DND-41 (cell line): ENCODE measurements at regions not wholly inside any gene's neighbourhood (a gene's known extent, or its start where the extent isn't known, plus 50 kb on each side); places are given as distances from the start of the nearest gene placed in this dataset.

ENCODE experiments used
- ATAC-seq: fragments of 200-7000 bp; cut with Tn5 transposase; 3 replicates; pipeline ENCODE4 v1.9.1; 2021; ENCODE audit warnings: low read depth; ENCODE audit not compliant: insufficient read depth
- DNase-seq: peaks from one replicate; pipeline ENCODE4 v3.0.0-alpha.2; 2020
- H2AFZ ChIP-seq: 2 replicates; pipeline ENCODE4 v1.6.0; 2012; ENCODE audit warnings: low read depth, low read length
- H3K27ac ChIP-seq: 2 replicates; pipeline ENCODE4 v1.5.1; 2012; ENCODE audit warnings: low read length, inconsistent platforms
- H3K27me3 ChIP-seq: fragments of 200-600 bp; sonication (generic); 2 replicates; pipeline ENCODE4 v1.6.0; 2012; ENCODE audit warnings: low read length, mild to moderate bottlenecking, inconsistent platforms; ENCODE audit not compliant: insufficient read depth, poor library complexity
- H3K36me3 ChIP-seq: 2 replicates; pipeline ENCODE4 v1.5.1; 2012; ENCODE audit warnings: low read length, inconsistent platforms; ENCODE audit not compliant: insufficient read depth
- H3K4me1 ChIP-seq: 2 replicates; pipeline ENCODE4 v1.5.1; 2012; ENCODE audit warnings: mild to moderate bottlenecking, low read length; ENCODE audit not compliant: insufficient read depth
- H3K4me2 ChIP-seq: 2 replicates; pipeline ENCODE4 v1.6.0; 2012; ENCODE audit warnings: mild to moderate bottlenecking, moderate library complexity, low read length, inconsistent platforms; ENCODE audit not compliant: insufficient read depth
- H3K4me3 ChIP-seq, 2 experiments: fragments of 200-600 bp in 1 of 2; shearing (Covaris generic) in 1 of 2; 2 replicates each; pipeline ENCODE4 v1.5.1; 2012 to 2016; ENCODE audit warnings: inconsistent platforms in 2 of 2, low read length in 2 of 2, mild to moderate bottlenecking in 2 of 2, low read depth in 1 of 2, moderate library complexity in 1 of 2
- H3K79me2 ChIP-seq: 2 replicates; pipeline ENCODE4 v1.6.0; 2012; ENCODE audit warnings: low read length, inconsistent platforms; ENCODE audit not compliant: insufficient read depth
- H3K9ac ChIP-seq: 2 replicates; pipeline ENCODE4 v1.6.0; 2012; ENCODE audit warnings: low read depth, mild to moderate bottlenecking, inconsistent platforms, low read length, moderate library complexity
- H3K9me3 ChIP-seq: 2 replicates; pipeline ENCODE4 v1.5.1; 2012; ENCODE audit warnings: low read length, moderate library complexity, mild to moderate bottlenecking, inconsistent platforms; ENCODE audit not compliant: insufficient read depth, severe bottlenecking
- H4K20me1 ChIP-seq: 2 replicates; pipeline ENCODE4 v1.6.0; 2012; ENCODE audit warnings: low read length; ENCODE audit not compliant: insufficient read depth
- EZH2 ChIP-seq: IDR thresholded peaks from 3 replicates; pipeline ENCODE4 v1.6.1; 2012; ENCODE audit warnings: borderline replicate concordance, low read depth, mild to moderate bottlenecking, moderate library complexity, low read length, inconsistent platforms; ENCODE audit not compliant: severe bottlenecking
- TF ChIP-seq, protein P1 (sequence below): IDR thresholded peaks from 2 replicates; pipeline ENCODE4 v1.5.1; 2012; ENCODE audit warnings: borderline replicate concordance, low read length, moderate library complexity, mild to moderate bottlenecking; ENCODE audit not compliant: poor library complexity, severe bottlenecking; ENCODE audit errors: extremely low read depth

DNA sequence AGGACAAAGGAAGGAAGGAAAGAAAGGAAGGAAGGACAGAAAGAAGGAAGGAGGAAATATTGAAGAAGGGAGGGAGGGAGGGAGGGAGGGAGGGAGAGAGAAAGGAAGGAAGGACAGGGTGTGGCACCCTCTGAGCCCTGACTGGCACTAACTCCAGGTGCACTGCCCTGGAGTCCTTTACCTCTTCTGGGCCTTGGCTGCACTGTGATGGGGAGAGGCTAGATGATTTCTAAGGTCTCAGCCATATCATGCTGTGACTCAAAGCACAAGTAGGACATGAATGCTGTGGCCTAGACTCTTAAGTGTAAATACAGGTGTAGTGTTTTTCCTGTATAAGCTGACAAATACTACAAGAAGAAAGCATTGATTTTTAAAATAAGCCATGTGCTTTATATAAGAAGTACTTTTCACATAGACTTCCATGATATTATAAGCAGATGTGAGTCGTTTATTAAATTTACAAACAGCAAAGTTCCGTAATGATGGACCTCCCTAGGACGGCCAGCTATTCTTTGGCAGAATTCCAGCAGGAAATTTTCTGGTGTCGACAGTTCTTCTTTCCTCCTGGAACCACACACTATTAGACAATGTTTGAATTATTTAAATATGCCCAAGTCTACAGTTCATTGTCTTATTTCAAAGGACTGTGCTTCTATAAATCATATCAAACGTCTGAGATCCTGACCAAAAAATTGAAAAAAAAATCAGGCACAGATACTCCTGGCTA lies 213.8 kb upstream of the C2CD4B start:
- Histone ChIP-seq H2AFZ (no peak overlapping the region), H3K4me3 (no peak overlapping the region), H3K4me1 (no peaks in the 10 kb centered on the region), H3K4me2 (no peak overlapping the region), H4K20me1 (no peaks in the 10 kb centered on the region), H3K9ac (no peak overlapping the region), H3K27me3 (peaks cover 7% of the 10 kb centered on the region), H3K36me3 (no peaks in the 10 kb centered on the region), H3K79me2 (no peaks in the 10 kb centered on the region), H3K27ac (no peak overlapping the region), H3K9me3 (no peaks in the 10 kb centered on the region)
- no peak for DNase-seq
- ATAC-seq = no peak
- TF ChIP-seq, protein P1, sequence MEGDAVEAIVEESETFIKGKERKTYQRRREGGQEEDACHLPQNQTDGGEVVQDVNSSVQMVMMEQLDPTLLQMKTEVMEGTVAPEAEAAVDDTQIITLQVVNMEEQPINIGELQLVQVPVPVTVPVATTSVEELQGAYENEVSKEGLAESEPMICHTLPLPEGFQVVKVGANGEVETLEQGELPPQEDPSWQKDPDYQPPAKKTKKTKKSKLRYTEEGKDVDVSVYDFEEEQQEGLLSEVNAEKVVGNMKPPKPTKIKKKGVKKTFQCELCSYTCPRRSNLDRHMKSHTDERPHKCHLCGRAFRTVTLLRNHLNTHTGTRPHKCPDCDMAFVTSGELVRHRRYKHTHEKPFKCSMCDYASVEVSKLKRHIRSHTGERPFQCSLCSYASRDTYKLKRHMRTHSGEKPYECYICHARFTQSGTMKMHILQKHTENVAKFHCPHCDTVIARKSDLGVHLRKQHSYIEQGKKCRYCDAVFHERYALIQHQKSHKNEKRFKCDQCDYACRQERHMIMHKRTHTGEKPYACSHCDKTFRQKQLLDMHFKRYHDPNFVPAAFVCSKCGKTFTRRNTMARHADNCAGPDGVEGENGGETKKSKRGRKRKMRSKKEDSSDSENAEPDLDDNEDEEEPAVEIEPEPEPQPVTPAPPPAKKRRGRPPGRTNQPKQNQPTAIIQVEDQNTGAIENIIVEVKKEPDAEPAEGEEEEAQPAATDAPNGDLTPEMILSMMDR = no peak
- TF ChIP-seq EZH2 = no peak

DNA sequence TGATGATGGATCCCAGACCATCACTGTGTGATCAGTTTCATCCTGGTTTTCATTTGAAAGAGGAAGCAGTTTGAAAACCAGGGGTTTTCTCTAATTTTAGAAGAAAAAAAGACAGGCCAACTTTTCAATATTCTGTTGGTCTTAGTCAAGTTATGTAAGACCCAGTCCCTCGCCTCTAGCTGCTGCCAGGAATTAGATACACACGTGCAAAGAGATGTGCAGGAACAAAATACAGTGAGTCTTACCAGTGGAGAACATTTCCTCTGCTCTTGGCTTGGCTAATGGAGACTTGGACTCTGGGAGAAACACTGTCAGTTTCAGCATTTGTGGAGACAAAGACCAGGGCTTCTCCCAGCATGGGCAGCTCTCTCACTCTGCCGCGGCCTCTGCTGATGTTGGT lies 214.9 kb upstream of the C2CD4B start:
- Histone ChIP-seq H3K4me2 (no peak overlapping the region), H3K4me1 (no peaks in the 10 kb centered on the region), H3K79me2 (no peaks in the 10 kb centered on the region), H3K27me3 (peaks cover 7% of the 10 kb centered on the region), H3K9me3 (no peaks in the 10 kb centered on the region), H4K20me1 (no peaks in the 10 kb centered on the region), H3K9ac (no peak overlapping the region), H2AFZ (no peak overlapping the region), H3K27ac (no peak overlapping the region), H3K4me3 (no peak overlapping the region), H3K36me3 (no peaks in the 10 kb centered on the region)
- no peak for TF ChIP-seq EZH2
- TF ChIP-seq, protein P1 = no peak
- no peak for ATAC-seq
- DNase-seq = no peak

DNA sequence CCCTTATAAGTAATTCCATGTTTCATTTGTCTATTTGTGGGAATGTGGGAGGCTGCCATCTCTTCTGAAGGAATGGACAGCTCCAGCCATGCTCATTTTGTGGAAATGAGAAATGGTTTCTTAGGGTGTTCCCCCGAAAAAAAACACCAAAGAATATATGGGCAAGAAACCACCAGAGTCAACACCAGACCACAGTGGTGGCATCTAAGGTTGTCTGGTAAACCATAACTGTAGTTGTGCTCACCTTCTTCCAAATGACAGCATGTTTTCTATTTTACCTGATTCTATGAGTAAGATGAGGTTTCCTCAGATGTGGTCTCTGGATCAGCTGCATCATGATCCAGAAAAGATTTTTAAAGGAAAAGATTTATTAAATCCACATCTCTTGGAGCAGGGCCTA lies 217.0 kb upstream of the C2CD4B start:
- Histone ChIP-seq H3K27me3 (peaks cover 7% of the 10 kb centered on the region), H3K27ac (no peak overlapping the region), H2AFZ (no peak overlapping the region), H3K4me2 (no peak overlapping the region), H3K36me3 (no peaks in the 10 kb centered on the region), H3K4me1 (no peaks in the 10 kb centered on the region), H4K20me1 (no peaks in the 10 kb centered on the region), H3K9ac (no peak overlapping the region), H3K4me3 (no peak overlapping the region), H3K9me3 (no peaks in the 10 kb centered on the region), H3K79me2 (no peaks in the 10 kb centered on the region)
- ATAC-seq (no peak), DNase-seq (no peak)
- TF ChIP-seq EZH2 = no peak

DNA sequence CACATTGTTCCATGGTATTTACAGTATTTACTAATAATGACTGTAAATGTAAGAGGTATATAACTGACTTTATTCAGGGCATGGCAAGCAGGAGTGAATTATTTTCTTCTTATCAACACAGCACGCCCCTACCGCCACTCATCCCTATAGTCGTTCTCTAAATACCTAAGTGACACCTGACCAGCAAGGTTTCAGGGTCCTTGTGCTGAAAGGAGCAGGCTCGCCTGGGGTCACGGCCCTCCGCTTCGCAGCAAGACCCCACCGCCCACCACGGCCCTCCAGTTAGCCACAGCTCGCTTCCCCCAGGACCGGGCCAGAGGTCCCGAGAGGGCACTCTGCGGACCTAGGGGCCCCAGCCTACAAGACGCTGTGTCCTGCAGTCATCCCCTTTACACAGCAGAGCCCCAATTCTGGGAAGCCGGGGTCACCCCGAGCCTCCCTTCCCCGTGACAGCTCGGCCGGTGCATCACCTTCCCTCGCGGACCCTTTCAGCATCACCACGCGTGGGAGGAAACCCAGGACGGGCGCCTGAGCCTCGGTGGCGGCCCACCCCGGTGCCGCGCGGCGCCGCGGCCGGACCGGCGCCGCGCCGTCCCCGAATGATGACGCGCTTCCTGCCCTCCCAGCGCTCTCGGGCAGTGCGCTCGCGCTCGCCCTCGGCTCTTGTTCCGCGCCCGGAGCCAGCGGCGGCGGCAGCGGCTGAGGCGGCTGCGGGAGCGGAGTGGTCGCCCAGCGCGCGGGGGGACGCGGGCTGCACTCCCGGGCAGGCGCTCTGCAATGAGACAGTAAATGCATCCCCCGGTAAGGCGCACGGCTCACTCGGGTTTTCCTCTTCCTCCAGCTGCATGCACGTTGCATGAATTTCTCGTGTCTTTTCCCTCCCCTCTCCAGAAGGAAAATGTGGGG lies 225.1 kb upstream of the C2CD4B start, which contains the start of gene TLN2:
TSS of gene TLN2 (plus strand) at position 666 of the 906 bp plus-strand sequence.
- DNase-seq (peak; percentile 64), ATAC-seq (peak; percentile 80)
- TF ChIP-seq EZH2 = no peak
- TF ChIP-seq, protein P1 = no peak

More for the DNA sequence above, 225.1 kb upstream of the C2CD4B start, which contains the start of gene TLN2:
- peak within 1 kb of the TSS; percentile 82 for H3K9ac ChIP-seq
- peak within 1 kb of the TSS; percentile 64 to 90 for H3K4me3 ChIP-seq
- peak within 1 kb of the TSS; percentile 86 for H2AFZ ChIP-seq
- H3K36me3 ChIP-seq = no peaks in the 10 kb centered on the region; the same call in 1 of the 2 replicates
- H3K4me1 ChIP-seq = peaks cover 30% of the 10 kb centered on the region
- H3K27ac ChIP-seq = peak within 1 kb of the TSS; percentile 67
- peak within 1 kb of the TSS; percentile 96 for H3K4me2 ChIP-seq
- H3K27me3 ChIP-seq = peaks cover 24% of the 10 kb centered on the region
- H3K79me2 ChIP-seq = 0 out of 2 replicates have a peak, but pooled peaks cover 3% of the 10 kb centered on the region
- no peaks in the 10 kb centered on the region for H4K20me1 ChIP-seq
- no peaks in the 10 kb centered on the region for H3K9me3 ChIP-seq
